ENCODE measurements at regions not wholly inside any gene's neighbourhood (a gene's known extent, or its start where the extent isn't known, plus 50 kb on each side); places are given as distances from the start of the nearest gene placed in this dataset.

DNA sequence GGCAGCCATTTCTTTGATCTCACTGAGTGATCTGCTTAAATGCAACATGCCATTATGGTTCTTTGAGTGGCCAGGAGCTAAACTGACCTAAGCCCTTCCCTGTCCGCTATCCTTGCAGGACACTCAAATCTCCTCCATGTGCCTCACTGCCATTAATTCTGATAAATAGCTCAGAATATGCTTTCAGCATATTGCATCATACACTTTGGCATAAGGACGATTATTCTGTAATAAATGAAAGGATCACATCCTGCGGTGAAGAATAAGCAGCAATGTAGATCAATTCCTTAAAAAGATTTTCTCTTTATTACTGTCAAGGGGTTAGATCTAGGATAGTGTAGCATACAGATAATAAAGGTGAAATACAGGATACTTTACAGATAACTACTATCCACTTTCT lies 231.8 kb upstream of the CTBP2 start:
- TF ChIP-seq POLR2AphosphoS5 (IDR thresholded peaks at IDR 0.05; ENCODE audit: borderline replicate concordance, low read depth, low read length): no peak
- TF ChIP-seq EZH2 (IDR thresholded peaks at IDR 0.05): no peak
- TF ChIP-seq FOXP2 (optimal IDR thresholded peaks at IDR 0.05; ENCODE audit: control extremely low read depth, extremely low read length, insufficient read depth): no peak
- H3K4me3 ChIP-seq: peak overlapping the region; percentile 42
- no peaks in the 10 kb centered on the region for H3K36me3 ChIP-seq (ENCODE audit: insufficient read depth, low read length)
- peak overlapping the region; percentile 31 for H3K9ac ChIP-seq (ENCODE audit: insufficient read length)
- H3K27ac ChIP-seq: peak overlapping the region; percentile 90
- H3K9me3 ChIP-seq (ENCODE audit: low read depth, low read length): no peaks in the 10 kb centered on the region
- DNase-seq (ENCODE audit: low read depth, low spot score): no peak

DNA sequence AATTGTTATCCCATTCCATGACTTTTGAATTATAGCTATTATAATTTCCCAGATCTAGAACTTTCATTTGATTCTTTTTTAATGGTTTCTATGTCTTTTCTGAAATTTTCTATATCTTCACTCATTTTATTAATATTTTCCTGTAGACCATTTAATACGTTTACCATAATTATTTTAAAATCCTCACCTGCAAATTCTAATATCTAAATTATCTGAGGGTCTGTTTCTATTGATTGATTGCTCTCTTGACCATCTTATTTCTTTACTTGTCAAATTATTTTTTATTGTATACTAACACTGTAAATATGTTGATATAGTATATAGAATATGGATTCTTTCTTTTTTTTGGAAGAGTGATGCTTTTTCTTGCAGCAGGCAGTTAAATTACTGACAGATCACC lies 229.3 kb upstream of the CTBP2 start:
- TF ChIP-seq FOXP2 (optimal IDR thresholded peaks at IDR 0.05; ENCODE audit: control extremely low read depth, extremely low read length, insufficient read depth) (no peak), POLR2AphosphoS5 (IDR thresholded peaks at IDR 0.05; ENCODE audit: borderline replicate concordance, low read depth, low read length) (no peak), EZH2 (IDR thresholded peaks at IDR 0.05) (no peak)
- H3K27ac ChIP-seq: no peak overlapping the region
- no peak overlapping the region for H3K4me3 ChIP-seq
- H3K9ac ChIP-seq (ENCODE audit: insufficient read length): no peak overlapping the region
- DNase-seq (ENCODE audit: low read depth, low spot score): no peak
- H3K36me3 ChIP-seq (ENCODE audit: insufficient read depth, low read length): no peaks in the 10 kb centered on the region
- H3K9me3 ChIP-seq (ENCODE audit: low read depth, low read length): no peaks in the 10 kb centered on the region

DNA sequence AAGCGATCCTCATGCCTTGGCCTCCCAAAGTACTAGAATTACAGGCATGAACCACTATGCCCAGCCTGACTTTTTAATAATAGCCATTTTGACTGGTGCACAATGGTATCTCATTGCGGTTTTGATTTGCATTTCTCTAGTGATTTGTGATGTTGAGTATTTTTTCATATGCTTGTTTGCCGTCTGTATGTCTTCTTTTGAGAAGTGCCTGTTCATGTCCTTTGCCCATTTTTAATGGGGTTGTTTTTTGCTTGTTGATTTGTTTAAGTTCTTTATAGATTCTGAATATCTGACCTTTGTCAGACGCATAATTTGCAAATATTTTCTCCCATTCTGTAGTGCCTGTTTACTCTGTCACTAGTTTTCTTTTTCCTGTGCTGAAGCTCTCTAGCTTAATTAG lies 219.2 kb upstream of the CTBP2 start:
- Histone ChIP-seq H3K4me3 (no peak overlapping the region), H3K9me3 (ENCODE audit: low read depth, low read length) (no peaks in the 10 kb centered on the region), H3K27ac (no peak overlapping the region), H3K36me3 (ENCODE audit: insufficient read depth, low read length) (no peaks in the 10 kb centered on the region), H3K9ac (ENCODE audit: insufficient read length) (no peak overlapping the region)
- no peak for TF ChIP-seq EZH2 (IDR thresholded peaks at IDR 0.05)
- TF ChIP-seq POLR2AphosphoS5 (IDR thresholded peaks at IDR 0.05; ENCODE audit: borderline replicate concordance, low read depth, low read length): no peak
- no peak for TF ChIP-seq FOXP2 (optimal IDR thresholded peaks at IDR 0.05; ENCODE audit: control extremely low read depth, extremely low read length, insufficient read depth)
- no peak for DNase-seq (ENCODE audit: low read depth, low spot score)

DNA sequence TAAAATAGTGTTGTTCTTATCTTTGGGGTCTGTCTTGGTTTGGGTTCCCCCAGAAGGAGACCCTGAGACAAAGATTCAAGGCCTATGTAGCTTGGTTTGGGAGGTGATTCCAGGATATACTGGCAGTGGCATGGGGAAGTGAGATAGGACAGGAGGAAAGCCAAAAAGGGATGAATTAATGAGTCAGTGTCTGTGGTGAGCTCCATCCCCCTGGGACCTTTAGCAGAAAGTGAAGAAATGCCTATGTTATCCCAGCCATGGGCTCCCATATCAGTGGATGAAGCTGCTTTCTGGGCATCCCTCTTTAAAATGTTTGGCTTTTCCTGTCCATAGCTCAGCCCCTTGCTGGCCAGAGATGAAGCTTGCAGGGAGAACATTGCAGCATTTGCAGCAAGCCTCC lies 217.0 kb upstream of the CTBP2 start:
- Histone ChIP-seq H3K9ac (ENCODE audit: insufficient read length) (no peak overlapping the region), H3K27ac (no peak overlapping the region), H3K4me3 (no peak overlapping the region), H3K9me3 (ENCODE audit: low read depth, low read length) (no peaks in the 10 kb centered on the region), H3K36me3 (ENCODE audit: insufficient read depth, low read length) (no peaks in the 10 kb centered on the region)
- TF ChIP-seq EZH2 (IDR thresholded peaks at IDR 0.05) (no peak), FOXP2 (optimal IDR thresholded peaks at IDR 0.05; ENCODE audit: control extremely low read depth, extremely low read length, insufficient read depth) (no peak), POLR2AphosphoS5 (IDR thresholded peaks at IDR 0.05; ENCODE audit: borderline replicate concordance, low read depth, low read length) (no peak)
- no peak for DNase-seq (ENCODE audit: low read depth, low spot score)

DNA sequence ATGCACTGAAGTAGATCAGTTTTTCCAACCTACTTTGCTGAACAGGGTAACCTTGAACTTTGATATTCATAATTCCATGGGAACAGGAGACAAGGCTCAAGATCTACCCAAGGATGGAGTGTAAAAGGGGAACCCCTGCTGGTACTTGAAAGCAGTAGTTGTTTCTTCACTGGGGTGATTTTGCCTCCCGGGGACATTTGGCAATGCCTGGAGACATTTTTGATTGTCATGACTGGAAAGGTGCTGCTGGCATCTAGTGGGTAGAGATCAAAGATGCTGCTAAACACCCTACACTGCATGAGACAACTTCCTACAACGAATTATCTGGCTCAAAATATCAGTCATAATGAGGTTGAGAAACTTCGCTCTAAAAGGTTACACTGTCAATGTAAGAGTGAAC lies 214.8 kb upstream of the CTBP2 start:
- no peak for DNase-seq (ENCODE audit: low read depth, low spot score)
- H3K9me3 ChIP-seq (ENCODE audit: low read depth, low read length): no peaks in the 10 kb centered on the region

DNA sequence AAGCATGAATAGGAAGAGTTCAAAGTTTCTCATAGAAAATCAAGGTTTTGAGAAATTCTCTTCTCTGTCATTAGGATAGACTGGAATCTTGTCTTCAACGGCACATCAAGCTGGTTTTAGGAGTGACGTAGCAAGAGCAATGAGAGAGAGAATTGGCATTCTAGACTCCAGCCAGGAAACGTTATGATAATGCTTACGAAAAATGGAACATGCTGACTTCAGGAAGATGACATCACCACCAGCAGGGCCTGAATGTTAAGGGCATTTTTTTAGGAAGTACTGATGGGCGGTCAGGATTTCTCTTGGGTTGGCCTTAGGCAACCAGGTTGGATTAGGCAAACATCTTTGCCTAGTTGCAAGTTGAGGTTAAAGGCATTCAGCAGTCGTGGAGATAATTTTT lies 213.2 kb upstream of the CTBP2 start:
- Histone ChIP-seq H3K4me3 (no peak overlapping the region), H3K36me3 (ENCODE audit: insufficient read depth, low read length) (no peaks in the 10 kb centered on the region), H3K27ac (no peak overlapping the region), H3K9me3 (ENCODE audit: low read depth, low read length) (no peaks in the 10 kb centered on the region), H3K9ac (ENCODE audit: insufficient read length) (no peak overlapping the region)
- DNase-seq (ENCODE audit: low read depth, low spot score): no peak
- TF ChIP-seq POLR2AphosphoS5 (IDR thresholded peaks at IDR 0.05; ENCODE audit: borderline replicate concordance, low read depth, low read length): no peak
- no peak for TF ChIP-seq EZH2 (IDR thresholded peaks at IDR 0.05)
- TF ChIP-seq FOXP2 (optimal IDR thresholded peaks at IDR 0.05; ENCODE audit: control extremely low read depth, extremely low read length, insufficient read depth): no peak

More for the DNA sequence above, 214.8 kb upstream of the CTBP2 start:
- TF ChIP-seq EZH2 (IDR thresholded peaks at IDR 0.05): no peak
- TF ChIP-seq POLR2AphosphoS5 (IDR thresholded peaks at IDR 0.05; ENCODE audit: borderline replicate concordance, low read depth, low read length): no peak
- no peak for TF ChIP-seq FOXP2 (optimal IDR thresholded peaks at IDR 0.05; ENCODE audit: control extremely low read depth, extremely low read length, insufficient read depth)
- H3K9ac ChIP-seq (ENCODE audit: insufficient read length): no peak overlapping the region
- no peak overlapping the region for H3K27ac ChIP-seq
- no peaks in the 10 kb centered on the region for H3K36me3 ChIP-seq (ENCODE audit: insufficient read depth, low read length)
- no peak overlapping the region for H3K4me3 ChIP-seq

DNA sequence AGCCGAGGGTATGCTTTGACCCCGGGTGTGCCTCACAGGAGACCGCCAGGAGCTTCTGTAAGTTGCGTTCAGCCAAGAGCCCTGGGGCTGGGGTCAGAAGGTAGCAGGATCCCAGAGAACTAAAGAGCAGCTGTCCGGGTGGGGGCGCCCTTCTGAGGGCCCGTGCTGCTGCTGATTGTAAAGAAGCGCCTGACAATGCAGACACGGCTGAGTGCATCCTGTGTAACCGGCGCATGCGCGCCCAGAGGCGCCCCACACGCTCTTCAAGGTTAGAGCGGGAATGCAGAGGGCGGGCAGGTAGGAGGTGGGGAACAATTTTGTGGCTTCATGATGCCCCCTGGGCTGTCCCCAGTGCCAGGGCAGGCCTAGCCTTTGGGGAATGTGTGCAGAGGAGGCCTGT lies 210.2 kb upstream of the CTBP2 start:
- Histone ChIP-seq H3K9ac (ENCODE audit: insufficient read length) (no peak overlapping the region), H3K36me3 (ENCODE audit: insufficient read depth, low read length) (no peaks in the 10 kb centered on the region), H3K4me3 (no peak overlapping the region), H3K27ac (no peak overlapping the region), H3K9me3 (ENCODE audit: low read depth, low read length) (no peaks in the 10 kb centered on the region)
- DNase-seq (ENCODE audit: low read depth, low spot score): no peak
- TF ChIP-seq EZH2 (IDR thresholded peaks at IDR 0.05): no peak
- TF ChIP-seq POLR2AphosphoS5 (IDR thresholded peaks at IDR 0.05; ENCODE audit: borderline replicate concordance, low read depth, low read length): no peak
- no peak for TF ChIP-seq FOXP2 (optimal IDR thresholded peaks at IDR 0.05; ENCODE audit: control extremely low read depth, extremely low read length, insufficient read depth)

DNA sequence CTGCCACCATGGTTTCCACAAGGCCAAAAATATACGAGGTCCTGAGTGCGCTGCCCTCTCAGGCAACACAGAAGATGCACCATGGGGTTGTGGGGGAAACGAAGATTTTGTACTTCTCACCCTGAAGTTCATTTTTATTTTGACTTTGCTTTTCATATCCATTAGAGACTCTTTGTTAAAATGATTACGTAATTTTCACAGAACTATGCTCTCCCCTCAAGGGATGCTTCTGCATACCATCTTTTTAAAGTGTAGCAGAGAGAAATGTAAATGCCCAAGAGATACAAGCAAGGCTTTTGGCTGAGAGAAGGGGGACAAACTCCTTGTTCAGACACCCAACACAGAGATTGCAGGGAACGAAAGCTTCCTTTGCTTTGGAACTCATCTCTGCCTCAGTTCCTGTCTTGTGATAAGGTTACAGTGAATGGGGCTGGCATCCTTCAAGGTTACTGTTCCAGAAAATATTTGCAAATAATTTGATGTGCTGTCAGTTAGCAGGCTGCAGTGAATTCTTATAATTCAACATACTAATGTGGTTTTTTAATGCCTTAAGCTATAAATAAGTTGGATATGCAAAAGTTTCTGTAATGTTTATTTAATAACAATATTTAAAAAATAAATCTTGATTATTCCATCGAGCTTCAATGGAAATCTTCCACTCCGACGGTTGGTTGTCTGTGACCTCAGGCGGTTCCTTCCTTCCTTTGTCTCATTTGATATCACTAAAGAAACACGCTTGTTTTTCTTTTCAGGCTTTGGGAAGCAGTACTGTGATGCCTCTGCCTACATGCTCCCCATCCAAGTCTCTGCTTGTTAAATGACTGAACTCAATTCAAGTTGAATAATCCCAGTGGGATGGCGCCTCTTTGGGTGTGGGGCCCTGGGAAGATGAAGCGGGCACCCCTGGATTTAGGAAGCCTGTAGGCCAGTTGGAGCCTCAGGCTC lies 209.3 kb upstream of the CTBP2 start:
- no peak overlapping the region for H3K27ac ChIP-seq
- TF ChIP-seq FOXP2 (optimal IDR thresholded peaks at IDR 0.05; ENCODE audit: control extremely low read depth, extremely low read length, insufficient read depth): no peak
- no peak for TF ChIP-seq POLR2AphosphoS5 (IDR thresholded peaks at IDR 0.05; ENCODE audit: borderline replicate concordance, low read depth, low read length)
- no peak for TF ChIP-seq EZH2 (IDR thresholded peaks at IDR 0.05)
- no peaks in the 10 kb centered on the region for H3K9me3 ChIP-seq (ENCODE audit: low read depth, low read length)
- no peaks in the 10 kb centered on the region for H3K36me3 ChIP-seq (ENCODE audit: insufficient read depth, low read length)
- no peak overlapping the region for H3K4me3 ChIP-seq
- H3K9ac ChIP-seq (ENCODE audit: insufficient read length): no peak overlapping the region
- no peak for DNase-seq (ENCODE audit: low read depth, low spot score)

Measured in SK-N-MC (cell line).